DND-41 (cell line): ENCODE measurements at regions not wholly inside any gene's neighbourhood (a gene's known extent, or its start where the extent isn't known, plus 50 kb on each side); places are given as distances from the start of the nearest gene placed in this dataset.

ENCODE experiments used
- ATAC-seq: fragments of 200-7000 bp; cut with Tn5 transposase; 3 replicates; pipeline ENCODE4 v1.9.1; 2021; ENCODE audit warnings: low read depth; ENCODE audit not compliant: insufficient read depth
- DNase-seq: peaks from one replicate; pipeline ENCODE4 v3.0.0-alpha.2; 2020
- H2AFZ ChIP-seq: 2 replicates; pipeline ENCODE4 v1.6.0; 2012; ENCODE audit warnings: low read depth, low read length
- H3K27ac ChIP-seq: 2 replicates; pipeline ENCODE4 v1.5.1; 2012; ENCODE audit warnings: low read length, inconsistent platforms
- H3K27me3 ChIP-seq: fragments of 200-600 bp; sonication (generic); 2 replicates; pipeline ENCODE4 v1.6.0; 2012; ENCODE audit warnings: low read length, mild to moderate bottlenecking, inconsistent platforms; ENCODE audit not compliant: insufficient read depth, poor library complexity
- H3K36me3 ChIP-seq: 2 replicates; pipeline ENCODE4 v1.5.1; 2012; ENCODE audit warnings: low read length, inconsistent platforms; ENCODE audit not compliant: insufficient read depth
- H3K4me1 ChIP-seq: 2 replicates; pipeline ENCODE4 v1.5.1; 2012; ENCODE audit warnings: mild to moderate bottlenecking, low read length; ENCODE audit not compliant: insufficient read depth
- H3K4me2 ChIP-seq: 2 replicates; pipeline ENCODE4 v1.6.0; 2012; ENCODE audit warnings: mild to moderate bottlenecking, moderate library complexity, low read length, inconsistent platforms; ENCODE audit not compliant: insufficient read depth
- H3K4me3 ChIP-seq, 2 experiments: fragments of 200-600 bp in 1 of 2; shearing (Covaris generic) in 1 of 2; 2 replicates each; pipeline ENCODE4 v1.5.1; 2012 to 2016; ENCODE audit warnings: inconsistent platforms in 2 of 2, low read length in 2 of 2, mild to moderate bottlenecking in 2 of 2, low read depth in 1 of 2, moderate library complexity in 1 of 2
- H3K79me2 ChIP-seq: 2 replicates; pipeline ENCODE4 v1.6.0; 2012; ENCODE audit warnings: low read length, inconsistent platforms; ENCODE audit not compliant: insufficient read depth
- H3K9ac ChIP-seq: 2 replicates; pipeline ENCODE4 v1.6.0; 2012; ENCODE audit warnings: low read depth, mild to moderate bottlenecking, inconsistent platforms, low read length, moderate library complexity
- H3K9me3 ChIP-seq: 2 replicates; pipeline ENCODE4 v1.5.1; 2012; ENCODE audit warnings: low read length, moderate library complexity, mild to moderate bottlenecking, inconsistent platforms; ENCODE audit not compliant: insufficient read depth, severe bottlenecking
- H4K20me1 ChIP-seq: 2 replicates; pipeline ENCODE4 v1.6.0; 2012; ENCODE audit warnings: low read length; ENCODE audit not compliant: insufficient read depth
- EZH2 ChIP-seq: IDR thresholded peaks from 3 replicates; pipeline ENCODE4 v1.6.1; 2012; ENCODE audit warnings: borderline replicate concordance, low read depth, mild to moderate bottlenecking, moderate library complexity, low read length, inconsistent platforms; ENCODE audit not compliant: severe bottlenecking
- TF ChIP-seq, protein P1 (sequence below): IDR thresholded peaks from 2 replicates; pipeline ENCODE4 v1.5.1; 2012; ENCODE audit warnings: borderline replicate concordance, low read length, moderate library complexity, mild to moderate bottlenecking; ENCODE audit not compliant: poor library complexity, severe bottlenecking; ENCODE audit errors: extremely low read depth

DNA sequence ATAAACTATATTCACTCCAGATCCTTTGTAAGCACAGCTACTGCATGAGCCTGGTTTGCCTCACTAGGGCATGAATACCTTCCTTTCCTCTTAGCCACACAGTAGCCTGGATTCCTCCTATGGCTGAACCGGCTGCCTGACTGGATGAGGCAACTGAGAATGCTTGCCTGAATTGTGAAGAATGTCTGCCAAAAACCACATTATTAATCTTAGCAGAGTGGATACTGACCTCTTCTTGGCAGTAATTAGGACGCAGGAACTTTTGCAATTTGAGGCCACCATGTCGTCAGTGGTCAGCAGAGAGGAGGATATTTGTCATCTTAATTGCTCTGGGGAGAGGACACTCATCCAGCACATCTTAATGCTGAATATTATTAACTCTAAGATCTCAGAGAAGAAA is 651.8 kb upstream of the GOT2 start:
- TF ChIP-seq, protein P1, sequence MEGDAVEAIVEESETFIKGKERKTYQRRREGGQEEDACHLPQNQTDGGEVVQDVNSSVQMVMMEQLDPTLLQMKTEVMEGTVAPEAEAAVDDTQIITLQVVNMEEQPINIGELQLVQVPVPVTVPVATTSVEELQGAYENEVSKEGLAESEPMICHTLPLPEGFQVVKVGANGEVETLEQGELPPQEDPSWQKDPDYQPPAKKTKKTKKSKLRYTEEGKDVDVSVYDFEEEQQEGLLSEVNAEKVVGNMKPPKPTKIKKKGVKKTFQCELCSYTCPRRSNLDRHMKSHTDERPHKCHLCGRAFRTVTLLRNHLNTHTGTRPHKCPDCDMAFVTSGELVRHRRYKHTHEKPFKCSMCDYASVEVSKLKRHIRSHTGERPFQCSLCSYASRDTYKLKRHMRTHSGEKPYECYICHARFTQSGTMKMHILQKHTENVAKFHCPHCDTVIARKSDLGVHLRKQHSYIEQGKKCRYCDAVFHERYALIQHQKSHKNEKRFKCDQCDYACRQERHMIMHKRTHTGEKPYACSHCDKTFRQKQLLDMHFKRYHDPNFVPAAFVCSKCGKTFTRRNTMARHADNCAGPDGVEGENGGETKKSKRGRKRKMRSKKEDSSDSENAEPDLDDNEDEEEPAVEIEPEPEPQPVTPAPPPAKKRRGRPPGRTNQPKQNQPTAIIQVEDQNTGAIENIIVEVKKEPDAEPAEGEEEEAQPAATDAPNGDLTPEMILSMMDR, result no peak
- TF ChIP-seq EZH2, result no peak
- Histone ChIP-seq H3K79me2 (no peaks in the 10 kb centered on the region), H3K4me3 (no peak overlapping the region), H3K4me1 (no peaks in the 10 kb centered on the region), H3K36me3 (no peaks in the 10 kb centered on the region), H3K9me3 (no peaks in the 10 kb centered on the region), H3K27me3 (no peaks in the 10 kb centered on the region), H2AFZ (no peak overlapping the region), H3K4me2 (no peak overlapping the region), H3K9ac (no peak overlapping the region), H4K20me1 (no peaks in the 10 kb centered on the region), H3K27ac (no peak overlapping the region)
- ATAC-seq (no peak), DNase-seq (no peak)

DNA sequence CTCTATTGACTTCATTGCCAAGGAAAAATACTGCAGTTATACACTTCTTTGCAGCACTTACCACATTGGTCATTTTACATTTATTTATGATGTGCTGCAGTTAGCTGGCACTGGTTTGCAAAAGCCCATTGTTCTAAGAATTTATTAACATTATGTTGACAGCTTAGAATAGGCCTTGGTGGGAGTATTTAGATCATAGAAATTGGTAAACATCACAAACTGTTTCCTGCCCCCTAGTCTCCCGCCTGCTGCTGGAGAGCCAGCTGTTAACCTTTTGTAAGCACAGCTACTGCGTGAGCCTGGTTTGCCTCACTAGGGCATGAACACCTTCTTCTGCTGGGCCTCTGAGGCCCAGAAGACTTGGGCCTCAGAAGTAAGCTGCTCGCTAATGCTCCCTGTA is 651.4 kb upstream of the GOT2 start:
- DNase-seq (no peak), ATAC-seq (no peak)

GRCh38 chr16:59373632-59374031 is 639.5 kb upstream of the GOT2 start:
- no peak for ATAC-seq
- TF ChIP-seq, protein P1, result no peak
- TF ChIP-seq EZH2, result no peak
- no peaks in the 10 kb centered on the region for H3K4me1 ChIP-seq
- no peaks in the 10 kb centered on the region for H3K27me3 ChIP-seq
- no peak overlapping the region for H3K27ac ChIP-seq
- H3K9ac ChIP-seq, result no peak overlapping the region
- no peaks in the 10 kb centered on the region for H3K79me2 ChIP-seq
- DNase-seq, result no peak
- no peaks in the 10 kb centered on the region for H3K9me3 ChIP-seq
- no peak overlapping the region for H2AFZ ChIP-seq
- no peaks in the 10 kb centered on the region for H3K36me3 ChIP-seq
- H3K4me2 ChIP-seq, result no peak overlapping the region
- no peaks in the 10 kb centered on the region for H4K20me1 ChIP-seq
- no peak overlapping the region for H3K4me3 ChIP-seq

More for the DNA sequence above, 651.4 kb upstream of the GOT2 start:
- TF ChIP-seq, protein P1, result no peak
- TF ChIP-seq EZH2, result no peak
- Histone ChIP-seq H3K4me1 (no peaks in the 10 kb centered on the region), H4K20me1 (no peaks in the 10 kb centered on the region), H3K27ac (no peak overlapping the region), H3K36me3 (no peaks in the 10 kb centered on the region), H3K4me3 (no peak overlapping the region), H3K27me3 (no peaks in the 10 kb centered on the region), H3K9ac (no peak overlapping the region), H3K9me3 (no peaks in the 10 kb centered on the region), H3K4me2 (no peak overlapping the region), H2AFZ (no peak overlapping the region), H3K79me2 (no peaks in the 10 kb centered on the region)

DNA sequence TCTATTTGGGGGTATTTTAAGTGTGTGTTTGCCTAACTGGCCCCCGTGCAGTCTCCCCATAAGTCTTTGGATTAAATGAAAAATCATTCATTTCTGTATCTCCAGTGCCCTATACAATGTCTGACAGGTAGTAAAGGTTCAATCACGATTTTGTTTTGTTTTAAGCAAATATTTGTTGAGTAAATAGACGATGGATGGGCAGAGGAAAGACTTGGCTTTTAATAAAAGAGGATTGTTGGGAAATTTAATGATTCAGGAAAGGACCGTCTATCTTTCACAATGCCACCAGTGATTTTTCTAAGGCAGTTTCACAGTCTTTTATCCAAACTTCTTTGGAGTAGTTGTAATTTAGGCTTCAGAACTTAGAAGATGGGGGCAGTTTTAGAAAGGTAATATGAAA is 636.6 kb upstream of the GOT2 start:
- Histone ChIP-seq H3K9me3 (no peaks in the 10 kb centered on the region), H2AFZ (no peak overlapping the region), H3K9ac (no peak overlapping the region), H3K79me2 (no peaks in the 10 kb centered on the region), H3K27ac (no peak overlapping the region), H4K20me1 (no peaks in the 10 kb centered on the region), H3K27me3 (no peaks in the 10 kb centered on the region), H3K4me1 (no peaks in the 10 kb centered on the region), H3K4me2 (no peak overlapping the region), H3K36me3 (no peaks in the 10 kb centered on the region), H3K4me3 (no peak overlapping the region)
- TF ChIP-seq, protein P1, result no peak
- no peak for TF ChIP-seq EZH2
- no peak for ATAC-seq
- DNase-seq, result no peak
